ENCODE measurements at regions not wholly inside any gene's neighbourhood (a gene's known extent, or its start where the extent isn't known, plus 50 kb on each side); places are given as distances from the start of the nearest gene placed in this dataset.

- peaks cover 7 to 14% of the 10 kb centered on the region in 2 donors for H3K4me1 ChIP-seq
- DNase-seq = no peak
- intact Hi-C loops (cut with DNase I; ENCODE audit: low total_unique reads) = no loop called here
- no peak overlapping the region for H3K27ac ChIP-seq
- TF ChIP-seq CTCF (IDR thresholded peaks at IDR 0.05) (no peak), POLR2A (IDR thresholded peaks at IDR 0.05) (no peak)
- H3K27me3 ChIP-seq = no peaks in the 10 kb centered on the region
- H3K9me3 ChIP-seq = no peaks in the 10 kb centered on the region
- no peak overlapping the region for H3K4me3 ChIP-seq
- no peaks in the 10 kb centered on the region for H3K36me3 ChIP-seq
Measured at GRCh38 chr16:85511938-85512807, 100.9 kb upstream of the GSE1 start.

- intact Hi-C loops (cut with DNase I; ENCODE audit: low total_unique reads) = no loop called here
- H3K9me3 ChIP-seq = no peaks in the 10 kb centered on the region
- H3K27ac ChIP-seq = no peak overlapping the region
- TF ChIP-seq POLR2A (IDR thresholded peaks at IDR 0.05) (no peak), CTCF (IDR thresholded peaks at IDR 0.05) (no peak)
- H3K4me1 ChIP-seq = peaks cover 7 to 14% of the 10 kb centered on the region in 2 donors
- H3K36me3 ChIP-seq = no peaks in the 10 kb centered on the region
- DNase-seq = no peak
- no peak overlapping the region for H3K4me3 ChIP-seq
- no peaks in the 10 kb centered on the region for H3K27me3 ChIP-seq
Measured at GRCh38 chr16:85512808-85513115, 100.4 kb upstream of the GSE1 start.

GRCh38 chr16:85513180-85513579 is 99.9 kb upstream of the GSE1 start:
- no peak for TF ChIP-seq POLR2A (IDR thresholded peaks at IDR 0.05)
- H3K4me3 ChIP-seq = no peak overlapping the region
- H3K9me3 ChIP-seq = no peaks in the 10 kb centered on the region
- intact Hi-C loops (cut with DNase I; ENCODE audit: low total_unique reads) = no loop called here
- no peak for DNase-seq
- H3K27me3 ChIP-seq = no peaks in the 10 kb centered on the region
- no peaks in the 10 kb centered on the region for H3K36me3 ChIP-seq
- H3K4me1 ChIP-seq = peaks cover 7 to 14% of the 10 kb centered on the region in 2 donors
- H3K27ac ChIP-seq = no peak overlapping the region

- Histone ChIP-seq H3K36me3 (no peaks in the 10 kb centered on the region), H3K9me3 (no peaks in the 10 kb centered on the region), H3K4me1 (peaks cover 7 to 14% of the 10 kb centered on the region in 2 donors), H3K27me3 (no peaks in the 10 kb centered on the region), H3K4me3 (no peak overlapping the region), H3K27ac (peak overlapping the region; percentile 11 to 56)
- TF ChIP-seq CTCF (IDR thresholded peaks at IDR 0.05) (no peak), POLR2A (IDR thresholded peaks at IDR 0.05) (no peak)
- no peak for DNase-seq
- intact Hi-C loops (cut with DNase I; ENCODE audit: low total_unique reads) = no loop called here
Measured at GRCh38 chr16:85513649-85514048, 99.5 kb upstream of the GSE1 start.

GRCh38 chr16:85514295-85514597 is 98.9 kb upstream of the GSE1 start:
- H3K36me3 ChIP-seq = no peaks in the 10 kb centered on the region
- peak overlapping the region; percentile 11 to 56 for H3K27ac ChIP-seq
- H3K4me3 ChIP-seq = no peak overlapping the region
- H3K4me1 ChIP-seq = peaks cover 7 to 14% of the 10 kb centered on the region in 2 donors
- no peaks in the 10 kb centered on the region for H3K9me3 ChIP-seq
- DNase-seq = no peak
- TF ChIP-seq POLR2A (IDR thresholded peaks at IDR 0.05) (no peak), CTCF (IDR thresholded peaks at IDR 0.05) (no peak)
- intact Hi-C loops (cut with DNase I; ENCODE audit: low total_unique reads) = no loop called here
- H3K27me3 ChIP-seq = no peaks in the 10 kb centered on the region

Data from uterus (tissue), 3 donors.